Osteoblast (primary cell): ENCODE measurements at regions not wholly inside any gene's neighbourhood (a gene's known extent, or its start where the extent isn't known, plus 50 kb on each side); places are given as distances from the start of the nearest gene placed in this dataset.
A peak's percentile ranks its signal among the peaks of the same experiment; 100 is the strongest.

Experiments
- DNase-seq: peaks from one replicate; pipeline ENCODE4 v3.0.0; 2011; ENCODE audit warnings: low spot score, mixed read lengths; ENCODE audit not compliant: insufficient read length; ENCODE audit errors: missing footprints
- H2AFZ ChIP-seq: 2 replicates; pipeline ENCODE4 v1.6.0; 2011; ENCODE audit warnings: mild to moderate bottlenecking, low read length
- H3K27ac ChIP-seq: 2 replicates; pipeline ENCODE4 v1.5.1; 2011; ENCODE audit warnings: mild to moderate bottlenecking, low read depth, low read length, moderate library complexity
- H3K27me3 ChIP-seq: 2 replicates; pipeline ENCODE4 v1.6.0; 2012; ENCODE audit warnings: mild to moderate bottlenecking, control low read depth, inconsistent platforms, low read length, moderate library complexity; ENCODE audit not compliant: insufficient read depth
- H3K36me3 ChIP-seq: 2 replicates; pipeline ENCODE4 v1.5.1; 2011; ENCODE audit warnings: mild to moderate bottlenecking, low read length, control low read depth, moderate library complexity; ENCODE audit not compliant: insufficient read depth
- H3K4me1 ChIP-seq: 2 replicates; pipeline ENCODE4 v1.5.1; 2011; ENCODE audit warnings: mild to moderate bottlenecking, low read length, control low read depth, moderate library complexity; ENCODE audit not compliant: insufficient read depth
- H3K4me2 ChIP-seq: 2 replicates; pipeline ENCODE4 v1.6.0; 2011; ENCODE audit warnings: mild to moderate bottlenecking, low read length; ENCODE audit not compliant: insufficient read depth
- H3K4me3 ChIP-seq: fragments of 200-600 bp; sonication (generic); 3 replicates; pipeline ENCODE4 v1.5.1; 2012; ENCODE audit warnings: mild to moderate bottlenecking, low read length, inconsistent platforms; ENCODE audit not compliant: insufficient read depth
- H3K79me2 ChIP-seq: 2 replicates; pipeline ENCODE4 v1.6.0; 2012; ENCODE audit warnings: mild to moderate bottlenecking, low read length, control low read depth, inconsistent platforms; ENCODE audit not compliant: insufficient read depth
- H3K9me3 ChIP-seq: 2 replicates; pipeline ENCODE4 v1.5.1; 2011; ENCODE audit warnings: low read depth, low read length, control low read depth
- H4K20me1 ChIP-seq: 2 replicates; pipeline ENCODE4 v1.6.0; 2012; ENCODE audit warnings: mild to moderate bottlenecking, low read length, control low read depth; ENCODE audit not compliant: insufficient read depth
- TF ChIP-seq, protein P1 (sequence below): IDR thresholded peaks from 2 replicates; pipeline ENCODE4 v1.5.1; 2011; ENCODE audit warnings: mild to moderate bottlenecking, low read depth, low read length, moderate library complexity; ENCODE audit errors: extremely low read depth

GRCh38 chr2:234735829-234736228, 216.0 kb upstream of the SH3BP4 start:
- Histone ChIP-seq H3K4me3 (no peak overlapping the region), H3K27ac (no peak overlapping the region), H4K20me1 (no peaks in the 10 kb centered on the region), H3K79me2 (no peaks in the 10 kb centered on the region), H3K27me3 (no peaks in the 10 kb centered on the region), H3K4me1 (no peaks in the 10 kb centered on the region), H2AFZ (no peak overlapping the region), H3K9me3 (no peaks in the 10 kb centered on the region), H3K36me3 (no peaks in the 10 kb centered on the region), H3K4me2 (no peak overlapping the region)
- peak; percentile 5 for DNase-seq
- TF ChIP-seq, protein P1, sequence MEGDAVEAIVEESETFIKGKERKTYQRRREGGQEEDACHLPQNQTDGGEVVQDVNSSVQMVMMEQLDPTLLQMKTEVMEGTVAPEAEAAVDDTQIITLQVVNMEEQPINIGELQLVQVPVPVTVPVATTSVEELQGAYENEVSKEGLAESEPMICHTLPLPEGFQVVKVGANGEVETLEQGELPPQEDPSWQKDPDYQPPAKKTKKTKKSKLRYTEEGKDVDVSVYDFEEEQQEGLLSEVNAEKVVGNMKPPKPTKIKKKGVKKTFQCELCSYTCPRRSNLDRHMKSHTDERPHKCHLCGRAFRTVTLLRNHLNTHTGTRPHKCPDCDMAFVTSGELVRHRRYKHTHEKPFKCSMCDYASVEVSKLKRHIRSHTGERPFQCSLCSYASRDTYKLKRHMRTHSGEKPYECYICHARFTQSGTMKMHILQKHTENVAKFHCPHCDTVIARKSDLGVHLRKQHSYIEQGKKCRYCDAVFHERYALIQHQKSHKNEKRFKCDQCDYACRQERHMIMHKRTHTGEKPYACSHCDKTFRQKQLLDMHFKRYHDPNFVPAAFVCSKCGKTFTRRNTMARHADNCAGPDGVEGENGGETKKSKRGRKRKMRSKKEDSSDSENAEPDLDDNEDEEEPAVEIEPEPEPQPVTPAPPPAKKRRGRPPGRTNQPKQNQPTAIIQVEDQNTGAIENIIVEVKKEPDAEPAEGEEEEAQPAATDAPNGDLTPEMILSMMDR: no peak

DNA sequence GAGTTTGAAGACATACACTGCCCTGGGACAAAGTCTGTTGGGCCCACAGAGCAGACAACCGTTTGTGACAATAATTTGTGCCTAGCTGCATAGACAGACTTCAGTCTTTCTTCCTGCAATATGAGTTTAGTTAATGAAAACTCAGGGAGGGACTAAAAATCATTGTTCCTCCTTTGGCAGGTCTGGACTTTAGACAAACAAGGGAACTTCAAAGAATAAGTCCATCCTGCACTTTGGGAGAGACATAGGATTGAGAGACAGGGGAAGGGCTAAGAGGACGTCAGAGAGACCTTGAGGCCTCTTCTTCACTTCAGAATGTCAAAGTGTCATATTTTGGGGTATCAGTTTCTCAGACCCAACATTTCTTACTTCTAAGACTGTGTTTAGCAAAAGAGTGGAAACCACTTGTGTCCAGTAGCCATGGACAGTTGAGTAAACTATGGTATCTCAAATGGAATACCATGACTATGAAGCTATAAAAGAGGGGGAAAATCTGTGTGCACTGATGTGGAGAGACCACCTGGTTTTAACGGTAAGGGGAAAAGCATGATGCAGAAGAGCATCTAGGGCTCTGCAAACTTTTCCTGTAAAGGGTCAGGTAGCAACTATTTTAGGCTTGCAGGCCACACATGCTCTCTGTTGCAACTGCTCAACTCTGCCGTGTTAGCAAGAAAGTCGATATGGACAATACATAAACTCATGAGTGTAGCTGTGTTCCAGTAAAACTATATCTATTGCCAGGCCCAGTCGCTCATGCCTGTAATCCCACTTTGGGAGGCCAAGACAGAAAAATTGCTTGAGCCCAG, 217.8 kb upstream of the SH3BP4 start:
- Histone ChIP-seq H3K4me1 (no peaks in the 10 kb centered on the region), H3K27me3 (no peaks in the 10 kb centered on the region), H3K79me2 (no peaks in the 10 kb centered on the region), H3K36me3 (no peaks in the 10 kb centered on the region), H3K9me3 (no peaks in the 10 kb centered on the region), H3K4me3 (no peak overlapping the region), H4K20me1 (no peaks in the 10 kb centered on the region), H2AFZ (no peak overlapping the region), H3K4me2 (no peak overlapping the region), H3K27ac (no peak overlapping the region)
- TF ChIP-seq, protein P1: no peak
- no peak for DNase-seq

DNA sequence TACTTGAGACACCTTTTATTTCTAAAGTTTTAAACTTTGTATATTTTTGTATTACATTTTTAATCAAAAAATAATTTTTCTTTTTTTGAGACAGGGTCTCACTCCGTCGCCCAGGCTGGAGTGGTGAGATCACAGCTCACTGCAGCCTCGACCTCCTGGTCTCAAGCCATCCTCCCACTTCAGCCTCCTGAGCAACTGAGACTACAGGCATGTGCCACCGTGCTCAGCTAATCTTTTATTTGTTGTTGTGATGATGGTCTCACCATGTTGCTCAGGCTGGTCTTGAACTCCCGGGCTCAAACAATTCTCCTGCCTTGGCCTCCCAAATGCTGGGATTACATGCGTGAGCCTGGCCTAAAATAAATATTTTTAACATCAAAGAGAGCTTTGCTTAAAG, 218.7 kb upstream of the SH3BP4 start:
- no peak overlapping the region for H3K27ac ChIP-seq
- TF ChIP-seq, protein P1: no peak

DNA sequence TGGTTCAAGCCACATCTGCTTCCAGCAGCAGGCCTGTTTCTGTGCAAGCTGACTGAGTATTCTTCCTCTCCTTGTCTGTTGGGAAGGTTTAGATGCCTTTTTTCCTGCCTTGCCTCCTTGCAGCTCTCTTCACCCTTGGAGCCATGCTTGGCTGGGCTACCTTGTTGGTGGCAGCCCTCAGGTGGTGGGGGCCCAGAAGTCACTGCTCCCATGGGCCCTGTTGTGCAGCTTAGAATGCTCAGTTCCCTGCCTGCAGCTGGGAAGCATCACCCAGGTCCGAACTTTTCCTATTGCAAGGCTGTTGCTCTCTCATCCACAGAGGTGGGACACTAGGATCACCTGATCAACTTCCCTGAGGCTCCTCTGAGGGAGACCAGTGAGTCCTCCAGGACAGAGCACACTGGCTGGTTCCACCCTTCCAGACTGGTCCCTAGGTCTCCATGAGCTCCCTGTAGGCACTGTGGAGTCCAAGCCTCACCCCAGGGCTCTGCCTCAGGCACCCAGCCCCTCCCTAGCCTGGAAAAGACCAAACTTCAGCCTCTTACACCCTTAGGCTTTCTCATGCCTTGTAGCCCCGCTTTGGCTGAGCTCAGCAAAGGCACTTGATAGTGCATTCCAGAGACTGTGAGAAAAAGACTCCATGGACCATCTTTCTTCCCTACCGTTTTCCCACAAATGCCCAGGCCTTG, 219.3 kb upstream of the SH3BP4 start:
- H3K27me3 ChIP-seq: no peaks in the 10 kb centered on the region
- H3K4me1 ChIP-seq: no peaks in the 10 kb centered on the region
- H3K4me3 ChIP-seq: no peak overlapping the region
- no peaks in the 10 kb centered on the region for H3K36me3 ChIP-seq
- H3K27ac ChIP-seq: no peak overlapping the region
- H2AFZ ChIP-seq: no peak overlapping the region
- no peaks in the 10 kb centered on the region for H4K20me1 ChIP-seq
- no peak for DNase-seq
- TF ChIP-seq, protein P1: no peak
- no peaks in the 10 kb centered on the region for H3K79me2 ChIP-seq
- H3K4me2 ChIP-seq: no peak overlapping the region
- no peaks in the 10 kb centered on the region for H3K9me3 ChIP-seq

More for the DNA sequence above, 218.7 kb upstream of the SH3BP4 start:
- H3K27me3 ChIP-seq: no peaks in the 10 kb centered on the region
- no peak overlapping the region for H3K4me3 ChIP-seq
- no peak overlapping the region for H2AFZ ChIP-seq
- DNase-seq: no peak
- no peaks in the 10 kb centered on the region for H3K9me3 ChIP-seq
- no peaks in the 10 kb centered on the region for H3K79me2 ChIP-seq
- no peaks in the 10 kb centered on the region for H4K20me1 ChIP-seq
- no peak overlapping the region for H3K4me2 ChIP-seq
- H3K4me1 ChIP-seq: no peaks in the 10 kb centered on the region
- H3K36me3 ChIP-seq: no peaks in the 10 kb centered on the region
